HL-60 (cell line): ENCODE measurements at regions not wholly inside any gene's neighbourhood (a gene's known extent, or its start where the extent isn't known, plus 50 kb on each side); places are given as distances from the start of the nearest gene placed in this dataset.

ENCODE experiments used
- DNase-seq, 2 experiments: peaks; one replicate each; pipeline ENCODE4 v3.0.0-alpha.2; 2010 to 2020; ENCODE audit warnings: low read depth in 1 of 2, low spot score in 1 of 2
- H3K27ac ChIP-seq: fragments of 250-450 bp; sonication (Bioruptor Pico); replicated peaks from 2 replicates; pipeline ENCODE4 v1.5.1; 2020; ENCODE audit warnings: mild to moderate bottlenecking, moderate library complexity
- H3K27me3 ChIP-seq: fragments of 250-450 bp; sonication (Bioruptor Pico); 2 replicates; pipeline ENCODE4 v1.5.1; 2021; ENCODE audit warnings: mild to moderate bottlenecking, moderate library complexity; ENCODE audit not compliant: insufficient read depth, poor library complexity, severe bottlenecking
- H3K4me3 ChIP-seq: replicated peaks from 2 replicates; pipeline ENCODE4 v1.5.1; 2011; ENCODE audit warnings: mild to moderate bottlenecking, control low read depth, low read length; ENCODE audit not compliant: insufficient read depth
- CTCF ChIP-seq: IDR thresholded peaks from one replicate; pipeline ENCODE4 v1.5.1; 2011; ENCODE audit warnings: low read length, control low read depth, inconsistent platforms; ENCODE audit not compliant: insufficient read depth
- GABPA ChIP-seq: IDR thresholded peaks from 2 replicates; pipeline ENCODE4 v1.6.1; 2012; ENCODE audit warnings: low read depth
- POLR2AphosphoS5 ChIP-seq: IDR thresholded peaks from 2 replicates; pipeline ENCODE4 v1.6.1; 2012; ENCODE audit warnings: low read depth
- REST ChIP-seq: IDR thresholded peaks from 2 replicates; pipeline ENCODE4 v1.6.1; 2012; ENCODE audit warnings: low read depth; ENCODE audit not compliant: insufficient replicate concordance
- SPI1 ChIP-seq: IDR thresholded peaks from 2 replicates; pipeline ENCODE4 v1.6.1; 2012; ENCODE audit warnings: low read depth, mild to moderate bottlenecking, borderline replicate concordance

- H3K27me3 ChIP-seq = no peaks in the 10 kb centered on the region
- no peak overlapping the region for H3K27ac ChIP-seq
- TF ChIP-seq CTCF (no peak), SPI1 (no peak), GABPA (no peak), POLR2AphosphoS5 (no peak), REST (no peak)
- DNase-seq = no peak
- no peak overlapping the region for H3K4me3 ChIP-seq
Measured at GRCh38 chr2:221109552-221109951, 462.6 kb downstream of the EPHA4 start.

GRCh38 chr2:221111739-221112138, 460.4 kb downstream of the EPHA4 start:
- Histone ChIP-seq H3K27me3 (no peaks in the 10 kb centered on the region), H3K4me3 (no peak overlapping the region), H3K27ac (no peak overlapping the region)
- no peak for DNase-seq
- TF ChIP-seq SPI1 (no peak), GABPA (no peak), POLR2AphosphoS5 (no peak), REST (no peak), CTCF (no peak)

GRCh38 chr2:221112744-221113143, 459.4 kb downstream of the EPHA4 start:
- H3K4me3 ChIP-seq = no peak overlapping the region
- no peak for DNase-seq
- no peak overlapping the region for H3K27ac ChIP-seq
- TF ChIP-seq GABPA (no peak), POLR2AphosphoS5 (no peak), SPI1 (no peak), CTCF (no peak), REST (no peak)
- no peaks in the 10 kb centered on the region for H3K27me3 ChIP-seq
